ENCODE measurements at regions not wholly inside any gene's neighbourhood (a gene's known extent, or its start where the extent isn't known, plus 50 kb on each side); places are given as distances from the start of the nearest gene placed in this dataset.
"Not testable (repeated sequence)": the region's sequence is repeated elsewhere in the genome, so short reads cannot be mapped to it uniquely, and the experiment has no call there.

- no peak for DNase-seq
Observed at GRCh38 chr2:191476901-191477300, 201.0 kb upstream of the NABP1 start.

GRCh38 chr2:191478799-191479679 is 198.9 kb upstream of the NABP1 start:
- no peak for DNase-seq

DNA sequence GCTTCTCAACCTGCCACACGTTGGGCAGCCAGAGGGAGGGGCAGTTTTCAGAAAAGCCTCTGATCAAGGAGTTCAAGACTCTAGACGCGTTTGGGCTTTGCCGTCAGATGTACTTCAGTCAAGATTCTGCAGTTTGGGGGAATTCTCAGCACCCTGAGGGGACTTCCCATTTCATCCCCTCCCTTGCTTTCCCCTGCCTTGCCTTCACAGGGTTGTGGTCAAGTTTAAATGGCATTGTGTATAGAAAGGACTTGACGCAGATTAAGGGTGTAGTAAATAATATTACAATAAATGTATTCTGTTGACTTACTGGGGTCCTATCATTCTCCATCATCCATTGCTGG is 198.3 kb upstream of the NABP1 start:
- no peak for DNase-seq

GRCh38 chr2:191481305-191482070 is 196.4 kb upstream of the NABP1 start:
- no peak for DNase-seq

DNA sequence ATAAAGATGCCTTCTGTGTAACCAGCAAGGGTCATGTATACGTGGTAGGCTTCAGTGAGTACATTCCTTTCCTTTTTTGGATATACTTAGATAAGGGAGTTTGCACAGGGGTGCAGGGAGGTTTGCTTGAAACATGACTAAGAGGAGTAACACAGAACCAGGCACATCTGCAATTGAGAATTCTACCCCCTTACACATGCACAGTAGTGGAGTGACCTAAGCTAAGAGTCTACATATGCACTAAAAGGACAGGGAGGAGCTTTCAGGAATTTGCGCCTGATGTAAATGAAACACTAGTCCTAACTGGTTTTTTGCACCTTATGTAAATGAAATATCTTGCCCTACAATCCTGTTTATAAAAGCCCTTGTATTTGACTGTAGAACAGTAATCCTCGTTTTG is 194.8 kb upstream of the NABP1 start:
- no peak for DNase-seq

DNA sequence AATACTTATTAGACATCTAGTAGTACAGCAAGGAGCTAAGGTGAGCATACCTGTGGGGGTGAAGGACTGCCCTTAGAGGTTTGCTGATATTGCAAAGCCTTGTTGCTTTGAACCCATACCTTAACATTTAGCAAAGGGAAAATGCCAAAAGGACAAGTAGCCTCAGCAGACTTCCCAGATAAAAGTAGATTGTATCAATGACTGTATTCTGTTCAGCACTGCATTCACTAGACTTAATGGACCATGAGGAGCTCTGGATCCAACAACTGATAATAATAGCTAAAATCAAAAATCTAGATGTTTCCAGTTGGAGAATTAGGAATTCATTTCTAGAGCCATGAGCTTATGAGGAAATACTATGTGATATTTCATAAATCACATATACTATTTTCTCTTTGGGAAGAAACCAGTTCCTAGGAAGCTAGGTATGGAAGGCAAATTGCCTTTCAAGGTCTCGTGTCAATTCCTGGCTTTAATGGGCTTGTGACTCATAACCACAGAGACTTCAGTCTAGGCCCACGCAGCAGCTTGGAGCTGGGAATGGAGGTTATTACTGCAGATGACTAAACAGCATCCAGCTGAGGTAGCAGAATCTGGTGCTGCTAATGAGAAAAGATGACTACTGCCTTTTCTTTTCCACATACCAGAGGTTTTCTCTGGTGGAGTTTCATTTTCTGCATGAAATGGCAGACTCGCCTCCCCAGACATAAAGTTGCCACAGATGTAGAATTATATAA is 191.2 kb upstream of the NABP1 start:
- no peak for DNase-seq

DNA sequence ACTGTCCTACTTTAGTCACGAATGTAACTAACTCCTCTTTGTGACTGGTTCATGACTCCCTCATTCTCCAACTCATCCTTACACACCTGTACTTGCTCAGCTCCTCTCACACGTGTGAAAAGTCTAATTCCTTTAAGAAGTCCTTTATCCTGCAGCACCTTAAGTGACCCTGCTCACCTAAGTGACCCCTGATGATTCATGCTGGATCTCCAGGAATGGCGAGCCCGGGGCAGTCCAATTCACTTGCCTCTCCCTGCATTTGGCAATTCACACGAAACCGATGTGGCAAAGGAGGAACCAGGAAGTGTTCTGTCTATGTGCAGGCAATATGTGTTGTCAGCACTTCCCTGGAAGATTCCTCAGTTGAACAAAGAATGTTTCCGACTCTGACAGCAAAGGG is 189.8 kb upstream of the NABP1 start:
- no peak for DNase-seq

DNA sequence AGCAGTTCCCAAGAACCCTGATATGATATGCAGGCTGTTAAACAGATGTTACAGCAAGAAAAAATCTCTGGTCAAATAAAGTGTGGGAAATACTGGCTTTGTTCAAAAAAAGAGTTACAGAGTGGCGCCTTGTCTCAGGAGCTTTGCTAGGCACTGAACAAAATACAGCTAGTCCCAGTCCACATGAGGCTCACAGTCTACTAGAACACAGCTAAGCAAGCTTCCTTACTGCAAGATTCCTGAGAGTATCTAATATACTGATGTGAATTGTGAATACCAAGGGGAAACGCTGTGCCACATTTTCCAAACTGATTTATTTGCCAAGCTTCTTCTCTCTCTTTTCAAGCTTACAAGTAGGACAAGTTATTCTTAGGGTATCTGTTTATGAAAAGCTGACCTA is 188.8 kb upstream of the NABP1 start:
- DNase-seq: no peak

GRCh38 chr2:191496838-191497237 is 181.1 kb upstream of the NABP1 start:
- DNase-seq: no peak

DNA sequence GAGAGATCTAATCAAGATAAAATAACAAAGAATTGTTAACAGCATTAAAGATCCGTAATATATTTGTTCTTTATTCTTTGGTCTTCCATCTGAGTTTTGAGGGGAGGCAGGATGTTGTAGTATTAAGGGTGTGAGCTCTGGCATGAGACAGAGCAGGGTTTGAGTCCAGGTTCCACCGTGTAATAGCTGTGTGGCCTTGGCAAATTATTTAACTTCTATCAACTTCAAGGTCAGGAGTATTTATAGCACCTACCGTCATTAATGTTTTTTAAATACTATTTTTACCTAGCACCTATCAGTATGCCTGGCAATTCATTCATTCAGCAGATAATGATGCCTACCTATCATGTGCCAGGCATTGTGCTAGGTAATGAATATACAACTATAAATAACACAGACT is 180.1 kb upstream of the NABP1 start:
- DNase-seq: no peak

DNA sequence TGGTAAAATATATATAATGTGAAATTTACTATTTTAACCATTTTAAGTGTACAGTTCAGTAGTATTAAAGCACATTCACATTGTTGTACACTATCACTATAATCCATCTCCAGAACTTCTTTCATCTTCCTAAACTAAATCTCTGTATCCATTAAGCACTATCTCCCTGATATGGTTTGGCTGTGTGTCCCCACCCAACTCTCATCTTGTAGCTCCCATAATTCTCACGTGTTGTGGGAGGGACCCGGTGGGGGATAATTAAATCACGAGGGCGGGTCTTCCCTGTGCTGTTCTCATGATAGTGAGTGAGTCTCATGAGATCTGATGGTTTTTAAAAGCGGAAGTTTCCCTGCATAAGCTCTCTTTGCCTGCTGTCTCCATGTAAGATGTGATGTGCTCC is 178.9 kb upstream of the NABP1 start:
- no peak for DNase-seq

DNA sequence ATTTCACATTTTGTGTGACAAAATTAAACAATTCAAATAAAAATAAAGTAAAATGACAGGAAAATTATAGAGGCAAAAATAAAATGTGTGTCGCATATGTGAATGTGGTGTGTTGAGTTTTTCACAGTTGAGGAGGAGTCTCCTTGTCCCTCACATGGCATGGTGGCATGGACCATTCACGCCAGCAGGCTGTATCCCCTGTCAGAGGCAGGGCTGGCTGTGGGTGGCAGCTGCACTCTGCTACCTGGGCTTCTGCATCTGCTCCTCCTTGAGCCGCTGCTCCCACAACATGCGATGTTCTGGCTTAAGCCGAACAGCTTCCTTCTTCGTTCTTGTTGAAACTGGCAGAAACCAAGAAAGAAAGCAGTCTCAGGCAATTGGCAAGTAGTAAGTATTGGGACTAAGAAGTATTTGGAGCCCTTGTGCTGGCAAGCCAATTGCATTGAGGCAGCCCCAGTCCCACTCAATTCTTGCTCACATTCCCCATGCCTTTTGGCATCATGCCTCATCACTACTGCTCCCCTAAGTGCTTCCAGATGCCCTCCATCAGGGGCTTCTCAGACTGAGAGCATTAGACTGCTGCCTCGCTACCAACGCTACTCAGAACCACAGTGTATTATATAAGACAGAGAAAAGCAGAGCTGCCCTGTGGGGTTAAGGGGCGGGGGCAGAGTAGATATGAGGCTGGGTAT is 177.9 kb upstream of the NABP1 start:
- DNase-seq: no peak

DNA sequence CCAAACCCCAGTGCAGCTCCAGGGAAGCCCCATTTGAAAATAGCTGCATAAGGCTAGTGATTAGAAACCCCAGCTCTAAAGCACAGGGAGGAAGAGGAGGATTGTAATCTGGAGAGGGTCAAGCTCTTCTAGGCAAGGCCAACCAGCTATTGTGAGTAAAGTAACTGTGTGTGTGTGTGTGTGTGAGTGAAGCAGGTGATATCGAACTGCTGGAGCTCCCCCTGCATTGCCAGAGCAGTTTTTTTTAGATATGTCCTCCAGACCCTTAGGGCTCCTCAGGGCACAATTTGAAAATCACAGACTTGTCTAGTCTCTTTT is 177.4 kb upstream of the NABP1 start:
- DNase-seq: no peak

- no peak for DNase-seq
Observed at GRCh38 chr2:191500884-191501560, 176.9 kb upstream of the NABP1 start.

DNA sequence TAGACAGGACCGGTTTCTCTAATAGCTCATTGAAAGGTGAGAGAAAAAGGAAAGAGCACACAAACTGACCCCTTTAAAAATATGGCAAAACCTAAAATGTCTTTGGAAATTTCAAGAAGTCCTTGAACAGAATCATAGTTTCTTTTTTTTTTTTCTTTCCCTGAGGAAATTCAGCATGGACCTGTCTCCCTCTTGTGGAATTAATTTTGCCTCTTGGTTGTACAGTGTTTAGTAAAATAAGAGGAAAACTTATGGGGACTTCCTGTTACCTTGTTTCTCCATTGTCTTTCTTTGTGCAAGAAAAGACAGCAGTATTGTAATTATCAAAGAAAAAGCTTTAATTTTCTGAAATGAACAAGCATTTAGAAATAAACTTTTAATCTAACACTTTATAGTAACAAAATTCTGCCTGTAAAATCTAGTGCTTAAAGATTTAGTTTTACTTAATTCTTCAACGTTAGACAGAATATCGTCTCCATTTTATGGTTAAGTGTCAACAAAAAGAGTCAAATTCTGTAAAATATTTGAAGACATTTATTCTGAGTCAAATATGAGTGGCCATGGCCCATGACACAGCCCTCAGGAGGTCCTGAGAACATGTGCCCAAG is 176.3 kb upstream of the NABP1 start:
- DNase-seq: no peak

- DNase-seq: no peak
Observed at GRCh38 chr2:191506515-191506914, 171.4 kb upstream of the NABP1 start.

- DNase-seq: not testable (repeated sequence)
Observed at GRCh38 chr2:191507252-191507853, 170.6 kb upstream of the NABP1 start.

GRCh38 chr2:191508738-191509137 is 169.2 kb upstream of the NABP1 start:
- no peak for DNase-seq

- no peak for DNase-seq
Observed at GRCh38 chr2:191512216-191512835, 165.6 kb upstream of the NABP1 start.

GRCh38 chr2:191512874-191513273 is 165.1 kb upstream of the NABP1 start:
- DNase-seq: no peak

GRCh38 chr2:191514613-191515012 is 163.3 kb upstream of the NABP1 start:
- no peak for DNase-seq
